ENCODE measurements at regions not wholly inside any gene's neighbourhood (a gene's known extent, or its start where the extent isn't known, plus 50 kb on each side); places are given as distances from the start of the nearest gene placed in this dataset.
"Not testable (repeated sequence)": the region's sequence is repeated elsewhere in the genome, so short reads cannot be mapped to it uniquely, and the experiment has no call there.

GRCh38 chr7:81887098-81888090, 117.5 kb upstream of the HGF start:
- intact Hi-C loops (cut with DNase I, micrococcal nuclease), result no loop called here
- ATAC-seq (no peak), DNase-seq (no peak)

GRCh38 chr7:81886211-81886764, 116.4 kb upstream of the HGF start:
- DNase-seq (no peak), ATAC-seq (no peak)
- intact Hi-C loops (cut with DNase I, micrococcal nuclease), result no loop called here

- DNase-seq (no peak), ATAC-seq (no peak)
- intact Hi-C loops (cut with DNase I, micrococcal nuclease), result no loop called here
These were observed 115.0 kb upstream of the HGF start for GRCh38 chr7:81884817-81885216.

- intact Hi-C loops (cut with DNase I, micrococcal nuclease), result no loop called here
- no peak for ATAC-seq
These were observed 114.0 kb upstream of the HGF start for GRCh38 chr7:81883801-81884393.

GRCh38 chr7:81882086-81882485, 112.2 kb upstream of the HGF start:
- ATAC-seq, result no peak
- intact Hi-C loops (cut with DNase I, micrococcal nuclease), result no loop called here
- DNase-seq, result no peak

More at GRCh38 chr7:81883801-81884393, 114.0 kb upstream of the HGF start:
- DNase-seq, result no peak

GRCh38 chr7:81877890-81878289, 108.0 kb upstream of the HGF start:
- no peak for ATAC-seq

GRCh38 chr7:81873559-81873958, 103.7 kb upstream of the HGF start:
- intact Hi-C loops (cut with DNase I, micrococcal nuclease), result no loop called here
- ATAC-seq, result no peak

More at GRCh38 chr7:81877890-81878289, 108.0 kb upstream of the HGF start:
- DNase-seq, result no peak
- intact Hi-C loops (cut with DNase I, micrococcal nuclease), result no loop called here

GRCh38 chr7:81871606-81872265, 101.9 kb upstream of the HGF start:
- intact Hi-C loops (cut with DNase I, micrococcal nuclease), result no loop called here
- ATAC-seq, result no peak
- DNase-seq, result no peak

More at GRCh38 chr7:81873559-81873958, 103.7 kb upstream of the HGF start:
- DNase-seq, result no peak

- intact Hi-C loops (cut with DNase I, micrococcal nuclease), result no loop called here
- DNase-seq, result no peak
- no peak for ATAC-seq
These were observed 100.8 kb upstream of the HGF start for GRCh38 chr7:81870608-81871007.

- DNase-seq, result no peak
- intact Hi-C loops (cut with DNase I, micrococcal nuclease), result no loop called here
- no peak for ATAC-seq
These were observed 99.8 kb upstream of the HGF start for GRCh38 chr7:81869670-81870069.

- ATAC-seq (no peak), DNase-seq (no peak)
- intact Hi-C loops (cut with DNase I, micrococcal nuclease), result no loop called here
These were observed 95.9 kb upstream of the HGF start for GRCh38 chr7:81865754-81866153.

- ATAC-seq (no peak), DNase-seq (no peak)
- intact Hi-C loops (cut with DNase I, micrococcal nuclease), result no loop called here
These were observed 89.6 kb upstream of the HGF start for GRCh38 chr7:81859433-81859832.

- intact Hi-C loops (cut with DNase I, micrococcal nuclease); DNase-seq: not testable (repeated sequence)
- ATAC-seq, result peak; percentile 48
These were observed 89.0 kb upstream of the HGF start for GRCh38 chr7:81858820-81859219.

GRCh38 chr7:81857385-81857784, 87.5 kb upstream of the HGF start:
- intact Hi-C loops (cut with DNase I, micrococcal nuclease), result no loop called here
- DNase-seq, result no peak
- ATAC-seq, result no peak

- ATAC-seq, result no peak
- no peak for DNase-seq
- intact Hi-C loops (cut with DNase I, micrococcal nuclease), result no loop called here
These were observed 84.7 kb upstream of the HGF start for GRCh38 chr7:81854518-81854917.

- intact Hi-C loops (cut with DNase I, micrococcal nuclease), result no loop called here
- ATAC-seq (no peak), DNase-seq (no peak)
These were observed 82.9 kb upstream of the HGF start for GRCh38 chr7:81852701-81853100.

- intact Hi-C loops (cut with DNase I, micrococcal nuclease), result no loop called here
- DNase-seq (no peak), ATAC-seq (no peak)
These were observed 81.6 kb upstream of the HGF start for GRCh38 chr7:81851413-81851812.

GRCh38 chr7:81846398-81846797, 76.6 kb upstream of the HGF start:
- no peak for ATAC-seq
- intact Hi-C loops (cut with DNase I, micrococcal nuclease), result no loop called here
- no peak for DNase-seq

- DNase-seq (no peak), ATAC-seq (no peak)
- intact Hi-C loops (cut with DNase I, micrococcal nuclease), result no loop called here
These were observed 75.9 kb upstream of the HGF start for GRCh38 chr7:81845744-81846241.

All from left colon (tissue), 2 donors.